ENCODE measurements at regions not wholly inside any gene's neighbourhood (a gene's known extent, or its start where the extent isn't known, plus 50 kb on each side); places are given as distances from the start of the nearest gene placed in this dataset.
"Not testable (repeated sequence)": the region's sequence is repeated elsewhere in the genome, so short reads cannot be mapped to it uniquely, and the experiment has no call there.

DNA sequence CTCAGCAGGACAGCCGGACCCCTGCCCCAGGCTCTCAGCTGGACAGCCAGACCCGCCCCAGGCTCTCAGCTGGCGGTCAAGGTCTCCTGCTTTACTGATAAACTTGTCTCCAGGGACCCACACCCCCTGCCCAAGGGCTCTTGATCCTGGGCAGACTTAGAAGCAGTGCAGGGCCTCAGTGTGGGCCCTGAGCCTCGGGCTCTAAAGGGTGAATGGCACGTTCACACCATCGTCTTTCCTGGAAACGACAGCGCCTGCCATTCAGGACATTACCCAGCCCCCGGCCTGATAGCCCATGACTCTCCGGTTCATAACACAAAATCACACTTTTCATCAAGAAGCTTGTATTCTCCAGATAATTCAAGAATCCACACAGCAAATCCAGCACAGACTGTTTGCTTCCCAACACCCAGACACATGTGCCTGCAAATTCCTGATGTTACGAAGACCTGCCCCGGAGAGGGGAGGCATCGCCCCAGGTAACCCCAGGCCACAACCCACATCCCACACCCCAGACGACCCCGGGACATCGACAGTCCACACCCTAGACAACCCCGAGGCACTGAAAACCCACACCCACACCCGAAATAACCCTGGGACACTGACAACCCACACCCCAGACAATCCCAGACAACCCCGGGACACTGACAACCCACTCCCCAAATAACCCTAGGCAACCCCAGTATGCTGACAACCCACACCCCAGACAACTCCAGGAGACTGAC is 136.8 kb downstream of the FAM53A start:
- peak; percentile 75 for DNase-seq (ENCODE audit: low spot score)

DNA sequence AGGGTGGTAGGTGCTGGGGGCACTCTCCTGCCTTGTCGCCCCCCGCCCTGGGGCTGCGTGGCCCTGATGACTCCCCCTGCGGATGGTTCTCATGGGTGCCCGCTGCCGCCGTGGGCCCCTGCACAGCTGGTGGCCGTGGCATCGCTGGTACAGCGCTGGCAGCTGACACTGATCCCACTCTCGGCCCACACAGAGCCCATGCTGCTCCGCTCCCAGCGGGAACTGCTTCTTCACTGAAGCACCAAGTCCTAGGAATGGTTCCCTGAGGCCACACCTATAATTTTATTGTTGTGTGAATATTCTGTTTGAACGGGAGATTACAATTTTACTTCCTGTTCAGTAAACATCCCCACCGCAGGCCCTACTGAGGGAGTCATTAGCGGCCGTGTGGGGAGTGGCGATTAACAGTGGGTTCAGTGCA is 138.6 kb upstream of the NKX1-1 start:
- Mint-ChIP-seq H3K27me3 (ENCODE audit: low read depth) (peaks cover 10% of the 10 kb centered on the region), H3K27ac (ENCODE audit: unreplicated experiment) (no peak overlapping the region), H3K9me3 (ENCODE audit: low read depth) (no peaks in the 10 kb centered on the region), H3K36me3 (ENCODE audit: low read depth) (no peaks in the 10 kb centered on the region), H3K4me3 (ENCODE audit: unreplicated experiment) (no peak overlapping the region), H3K4me1 (ENCODE audit: low read depth) (peaks cover 16% of the 10 kb centered on the region)
- TF ChIP-seq CTCF (IDR thresholded peaks at IDR 0.05): no peak
- peak; percentile 82 for DNase-seq (ENCODE audit: low spot score)

More for the DNA sequence above, 136.8 kb downstream of the FAM53A start:
- Mint-ChIP-seq H3K4me1 (ENCODE audit: low read depth) (peaks cover 4% of the 10 kb centered on the region), H3K27ac (ENCODE audit: unreplicated experiment) (peak overlapping the region; percentile 47), H3K4me3 (ENCODE audit: unreplicated experiment) (no peak overlapping the region), H3K9me3 (ENCODE audit: low read depth) (no peaks in the 10 kb centered on the region), H3K27me3 (ENCODE audit: low read depth) (peaks cover 10% of the 10 kb centered on the region), H3K36me3 (ENCODE audit: low read depth) (no peaks in the 10 kb centered on the region)
- TF ChIP-seq CTCF (IDR thresholded peaks at IDR 0.05): no peak

- not testable (repeated sequence) for H3K9me3 Mint-ChIP-seq (ENCODE audit: low read depth); H3K27ac Mint-ChIP-seq (ENCODE audit: unreplicated experiment); H3K4me3 Mint-ChIP-seq (ENCODE audit: unreplicated experiment); H3K36me3 Mint-ChIP-seq (ENCODE audit: low read depth)
- peak; percentile 54 for DNase-seq (ENCODE audit: low spot score)
- Mint-ChIP-seq H3K4me1 (ENCODE audit: low read depth) (peaks cover 16% of the 10 kb centered on the region), H3K27me3 (ENCODE audit: low read depth) (peaks cover 10% of the 10 kb centered on the region)
Measured at GRCh38 chr4:1544435-1544834, 138.2 kb upstream of the NKX1-1 start.

- Mint-ChIP-seq H3K36me3 (ENCODE audit: low read depth) (no peaks in the 10 kb centered on the region), H3K4me3 (ENCODE audit: unreplicated experiment) (no peak overlapping the region)
Measured at GRCh38 chr4:1543976-1544375, 137.7 kb upstream of the NKX1-1 start.

DNA sequence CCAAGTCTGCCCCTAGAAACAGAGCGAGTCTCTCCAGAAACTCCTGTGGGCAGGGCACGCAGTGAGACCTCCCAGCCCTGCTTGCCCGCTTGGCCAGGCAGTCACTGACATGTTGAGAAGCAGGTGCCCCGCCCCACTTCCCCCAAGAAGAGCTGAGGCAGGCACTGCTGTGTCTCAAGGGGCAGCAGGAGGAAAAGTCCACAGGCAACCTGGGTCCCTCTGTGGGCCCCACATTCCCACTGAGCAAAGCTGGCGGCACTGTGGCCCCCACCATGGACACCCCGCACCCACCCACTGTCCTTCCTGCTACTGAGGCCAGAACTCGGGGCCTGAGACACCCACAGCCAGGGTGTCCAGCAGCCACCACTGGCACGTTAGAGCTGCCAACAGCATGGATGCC is 137.3 kb upstream of the NKX1-1 start:
- Mint-ChIP-seq H3K27me3 (ENCODE audit: low read depth) (peaks cover 9% of the 10 kb centered on the region), H3K9me3 (ENCODE audit: low read depth) (no peaks in the 10 kb centered on the region), H3K27ac (ENCODE audit: unreplicated experiment) (no peak overlapping the region), H3K36me3 (ENCODE audit: low read depth) (no peaks in the 10 kb centered on the region), H3K4me3 (ENCODE audit: unreplicated experiment) (no peak overlapping the region), H3K4me1 (ENCODE audit: low read depth) (peaks cover 13% of the 10 kb centered on the region)
- DNase-seq (ENCODE audit: low spot score): peak; percentile 85
- no peak for TF ChIP-seq CTCF (IDR thresholded peaks at IDR 0.05)

More at GRCh38 chr4:1543976-1544375, 137.7 kb upstream of the NKX1-1 start:
- no peak for TF ChIP-seq CTCF (IDR thresholded peaks at IDR 0.05)
- Mint-ChIP-seq H3K27ac (ENCODE audit: unreplicated experiment) (no peak overlapping the region), H3K27me3 (ENCODE audit: low read depth) (peaks cover 10% of the 10 kb centered on the region), H3K4me1 (ENCODE audit: low read depth) (peaks cover 16% of the 10 kb centered on the region), H3K9me3 (ENCODE audit: low read depth) (no peaks in the 10 kb centered on the region)
- DNase-seq (ENCODE audit: low spot score): no peak
